ENCODE measurements at regions not wholly inside any gene's neighbourhood (a gene's known extent, or its start where the extent isn't known, plus 50 kb on each side); places are given as distances from the start of the nearest gene placed in this dataset.

DNA sequence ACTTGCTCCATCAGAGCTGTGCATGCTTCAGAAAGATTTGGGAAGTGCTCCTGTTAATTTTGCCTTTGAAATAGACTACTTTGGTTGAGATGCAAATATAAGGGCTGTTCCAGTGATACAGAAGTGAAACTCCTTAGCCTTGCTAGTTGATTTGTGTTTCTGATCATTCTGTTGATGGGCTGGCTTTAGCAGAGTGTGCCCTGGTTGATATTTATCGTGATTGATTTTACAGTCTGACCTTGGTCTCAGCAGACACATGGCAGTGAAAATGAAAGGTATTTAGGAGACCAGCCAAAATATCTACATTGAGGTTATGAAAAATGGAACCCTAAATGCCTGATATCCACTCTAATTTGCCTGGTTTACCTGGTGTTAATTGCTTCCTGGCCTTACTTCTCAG, 122.1 kb upstream of the CEP162 start:
- Histone ChIP-seq H3K4me1 (no peaks in the 10 kb centered on the region), H3K36me3 (replicated peaks) (no peaks in the 10 kb centered on the region), H3K9me3 (no peaks in the 10 kb centered on the region), H3K27me3 (ENCODE audit: low read depth) (peaks cover 3% of the 10 kb centered on the region; the same call in 1 of the 2 replicates), H3K4me3 (no peak overlapping the region)
- in situ Hi-C loops (cut with MboI; ENCODE audit: low sequenced_read_pairs) = no loop called here
- DNase-seq (ENCODE audit: low spot score in 2 of 2) = no peak

DNA sequence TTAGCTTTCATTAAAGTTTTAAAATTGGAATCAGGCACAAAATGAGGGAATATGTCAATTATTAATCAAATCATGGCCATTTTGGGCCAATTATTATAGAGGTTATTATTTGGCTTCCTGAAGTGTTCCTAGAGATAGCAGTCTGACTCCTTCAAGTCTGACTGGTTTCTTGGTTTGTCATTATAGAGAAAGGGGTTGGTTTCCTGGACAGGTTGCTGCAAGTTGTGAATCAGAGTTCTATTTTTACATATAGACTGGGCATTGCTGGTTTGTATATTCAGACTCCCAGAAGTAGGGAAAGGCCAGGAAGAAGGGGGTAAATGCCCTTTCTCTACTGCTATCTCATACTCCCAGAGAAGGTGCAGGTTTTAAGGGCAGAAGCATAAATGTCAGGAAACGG, 121.4 kb upstream of the CEP162 start:
- no peaks in the 10 kb centered on the region for H3K9me3 ChIP-seq
- in situ Hi-C loops (cut with MboI; ENCODE audit: low sequenced_read_pairs) = no loop called here
- no peak overlapping the region for H3K4me3 ChIP-seq
- DNase-seq (ENCODE audit: low spot score in 2 of 2) = no peak
- H3K36me3 ChIP-seq (replicated peaks) = no peaks in the 10 kb centered on the region
- H3K4me1 ChIP-seq = no peaks in the 10 kb centered on the region
- H3K27me3 ChIP-seq (ENCODE audit: low read depth) = peaks cover 3% of the 10 kb centered on the region; the same call in 1 of the 2 replicates

DNA sequence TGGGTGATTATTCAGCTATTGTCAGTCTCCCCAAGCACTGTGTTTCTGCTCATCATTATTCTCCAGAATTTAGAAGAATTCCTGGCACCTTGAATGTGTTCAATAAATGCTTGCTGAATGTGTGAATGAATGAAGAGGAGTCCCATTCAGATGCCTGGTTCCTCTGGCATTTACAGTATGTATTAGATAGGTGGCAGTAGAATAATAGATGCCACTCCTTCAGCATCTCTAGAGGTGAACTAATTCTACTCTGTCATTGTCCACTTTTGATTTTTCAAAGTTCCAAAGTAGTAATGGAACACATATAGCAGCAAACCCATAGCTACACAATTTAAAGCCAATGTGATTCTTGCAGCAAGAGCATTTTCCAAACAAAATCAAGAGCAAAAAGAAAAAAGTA, 118.9 kb upstream of the CEP162 start:
- Histone ChIP-seq H3K9me3 (no peaks in the 10 kb centered on the region), H3K4me1 (no peaks in the 10 kb centered on the region), H3K27me3 (ENCODE audit: low read depth) (no peaks in the 10 kb centered on the region), H3K36me3 (replicated peaks) (no peaks in the 10 kb centered on the region), H3K4me3 (no peak overlapping the region)
- DNase-seq (ENCODE audit: low spot score in 2 of 2) = no peak
- in situ Hi-C loops (cut with MboI; ENCODE audit: low sequenced_read_pairs) = no loop called here

DNA sequence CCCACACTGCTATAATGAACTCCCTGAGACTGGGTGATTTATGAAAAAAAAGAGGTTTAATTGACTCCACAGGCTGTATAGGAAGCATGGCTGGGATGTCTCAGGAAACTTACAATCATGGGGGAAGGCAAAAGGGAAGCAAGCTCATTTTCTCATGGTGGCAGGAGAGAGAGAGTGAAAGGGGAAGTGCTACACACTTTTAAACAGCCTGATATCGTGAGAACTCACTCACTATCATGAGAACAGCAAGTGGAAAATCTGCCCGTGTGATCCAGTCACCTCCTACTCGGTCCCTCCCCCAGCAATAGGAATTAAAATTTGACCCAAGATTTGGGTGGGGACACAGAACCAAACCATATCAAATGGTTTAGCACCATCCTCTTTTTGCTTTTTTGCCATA, 116.6 kb upstream of the CEP162 start:
- Histone ChIP-seq H3K4me3 (no peak overlapping the region), H3K27me3 (ENCODE audit: low read depth) (no peaks in the 10 kb centered on the region), H3K9me3 (no peaks in the 10 kb centered on the region), H3K4me1 (no peaks in the 10 kb centered on the region), H3K36me3 (replicated peaks) (no peaks in the 10 kb centered on the region)
- DNase-seq (ENCODE audit: low spot score in 2 of 2) = no peak
- in situ Hi-C loops (cut with MboI; ENCODE audit: low sequenced_read_pairs) = no loop called here

DNA sequence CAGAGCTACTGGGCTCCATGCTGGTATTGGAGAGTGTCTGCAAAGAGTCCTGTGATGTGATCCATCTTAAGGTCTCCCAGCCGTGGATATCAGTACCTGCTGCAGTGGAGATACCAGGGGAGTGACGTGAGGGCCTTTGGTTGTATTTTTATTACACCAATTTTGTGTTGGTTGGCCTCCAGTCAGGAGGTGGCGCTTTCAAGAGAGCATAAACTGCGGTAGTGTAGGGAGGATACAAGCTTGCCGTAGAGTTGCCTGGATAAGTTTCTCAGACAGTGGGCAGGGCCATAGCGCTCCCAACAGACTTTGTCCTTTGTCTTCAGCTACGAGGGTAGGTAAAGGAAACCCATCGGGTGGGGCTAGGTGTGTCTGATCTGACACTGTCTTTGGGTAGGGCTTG, 113.0 kb upstream of the CEP162 start:
- Histone ChIP-seq H3K9me3 (no peaks in the 10 kb centered on the region; the same call in 1 of the 2 replicates), H3K4me3 (no peak overlapping the region), H3K27me3 (ENCODE audit: low read depth) (no peaks in the 10 kb centered on the region), H3K4me1 (no peaks in the 10 kb centered on the region), H3K36me3 (replicated peaks) (no peaks in the 10 kb centered on the region)
- DNase-seq (ENCODE audit: low spot score in 2 of 2) = no peak
- in situ Hi-C loops (cut with MboI; ENCODE audit: low sequenced_read_pairs) = no loop called here

DNA sequence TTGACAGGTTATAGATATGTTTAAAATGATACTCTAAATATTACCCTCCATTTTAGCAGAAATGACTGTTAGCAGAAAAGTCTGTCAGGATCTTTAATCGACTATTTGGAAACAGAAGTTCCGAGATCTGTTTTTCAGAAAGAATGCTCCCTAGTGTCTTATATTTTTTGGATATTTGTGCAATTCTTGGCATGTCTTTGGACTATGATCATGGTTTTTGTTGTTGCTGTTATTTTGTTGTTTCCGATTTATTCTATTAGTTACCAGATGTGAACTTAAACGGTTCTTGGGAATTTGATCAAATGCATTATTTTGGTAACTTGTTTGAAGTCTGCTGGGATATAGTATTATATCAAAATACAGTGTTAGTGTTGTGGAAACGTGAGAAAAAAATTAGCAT, 106.4 kb upstream of the CEP162 start:
- in situ Hi-C loops (cut with MboI; ENCODE audit: low sequenced_read_pairs) = no loop called here

DNA sequence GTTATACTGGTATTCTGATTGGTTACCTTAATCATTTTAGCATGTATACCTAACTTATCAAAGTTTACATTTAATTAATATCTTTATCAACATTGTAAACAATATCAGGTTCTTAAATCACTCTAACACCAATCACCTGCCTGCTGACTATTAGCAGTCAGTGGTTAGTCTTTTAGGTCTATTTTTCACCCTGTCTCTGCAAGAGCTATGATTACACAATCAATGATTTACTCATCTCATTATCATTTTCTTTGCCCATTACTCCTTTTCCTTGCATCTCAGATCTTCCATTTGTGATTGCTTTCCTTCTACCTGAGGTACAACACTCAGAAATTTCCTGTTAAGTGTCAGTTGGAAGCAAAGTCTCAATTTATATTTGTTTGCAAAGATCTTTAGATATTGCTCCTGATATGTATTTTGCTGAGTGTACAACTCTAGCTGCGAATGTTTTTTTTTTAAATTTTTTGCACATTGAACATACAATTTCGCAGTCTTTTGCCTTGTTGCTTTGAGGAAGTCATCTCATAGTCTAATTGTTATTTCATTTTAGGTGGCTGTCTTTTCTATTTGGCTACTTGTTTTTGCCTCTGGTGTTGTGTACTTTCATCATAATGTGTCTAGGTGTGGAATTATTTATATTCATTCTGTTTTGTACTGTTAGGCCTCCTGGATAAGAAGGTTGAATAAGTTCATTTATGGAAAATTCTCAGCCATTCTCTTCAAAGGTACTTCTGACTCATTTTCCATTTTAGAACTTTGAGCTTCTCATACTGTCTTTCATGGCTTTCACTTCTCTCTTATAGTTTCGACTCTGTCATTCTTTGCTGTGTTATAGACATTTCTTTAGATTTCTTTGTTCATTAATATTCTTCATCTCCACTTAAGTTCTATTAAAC, 104.9 kb upstream of the CEP162 start:
- H3K4me1 ChIP-seq = no peaks in the 10 kb centered on the region
- H3K9me3 ChIP-seq = no peaks in the 10 kb centered on the region
- no peaks in the 10 kb centered on the region for H3K27me3 ChIP-seq (ENCODE audit: low read depth)
- in situ Hi-C loops (cut with MboI; ENCODE audit: low sequenced_read_pairs) = no loop called here
- no peak for DNase-seq (ENCODE audit: low spot score in 2 of 2)
- no peaks in the 10 kb centered on the region for H3K36me3 ChIP-seq (replicated peaks)
- H3K4me3 ChIP-seq = no peak overlapping the region

More for the DNA sequence above, 106.4 kb upstream of the CEP162 start:
- no peaks in the 10 kb centered on the region for H3K4me1 ChIP-seq
- H3K9me3 ChIP-seq = no peaks in the 10 kb centered on the region; the same call in 1 of the 2 replicates
- no peaks in the 10 kb centered on the region for H3K36me3 ChIP-seq (replicated peaks)
- no peak for DNase-seq (ENCODE audit: low spot score in 2 of 2)
- no peaks in the 10 kb centered on the region for H3K27me3 ChIP-seq (ENCODE audit: low read depth)
- no peak overlapping the region for H3K4me3 ChIP-seq

DNA sequence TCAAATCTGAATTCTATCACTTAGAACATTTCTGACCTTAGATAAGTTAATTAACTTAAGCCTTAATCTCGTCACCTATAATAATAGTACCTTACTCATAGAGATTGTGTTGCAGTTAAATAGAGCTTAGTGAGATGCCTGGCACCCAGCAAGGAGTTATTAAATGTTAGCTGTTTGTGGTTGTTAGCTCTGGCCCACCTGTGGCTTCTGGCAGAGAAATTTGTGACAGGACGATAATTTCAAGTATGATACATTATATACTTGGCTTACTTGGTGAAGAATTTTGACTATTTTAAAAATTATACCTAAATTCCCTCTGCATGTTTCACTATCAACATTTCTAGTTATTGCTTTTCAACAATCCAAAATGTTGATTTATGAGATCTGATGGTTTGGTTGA, 102.9 kb upstream of the CEP162 start:
- no peak for DNase-seq (ENCODE audit: low spot score in 2 of 2)
- H3K9me3 ChIP-seq = no peaks in the 10 kb centered on the region
- peaks cover 4% of the 10 kb centered on the region; the same call in 1 of the 2 replicates for H3K27me3 ChIP-seq (ENCODE audit: low read depth)
- H3K36me3 ChIP-seq (replicated peaks) = no peaks in the 10 kb centered on the region
- in situ Hi-C loops (cut with MboI; ENCODE audit: low sequenced_read_pairs) = no loop called here
- H3K4me3 ChIP-seq = no peak overlapping the region
- no peaks in the 10 kb centered on the region for H3K4me1 ChIP-seq

DNA sequence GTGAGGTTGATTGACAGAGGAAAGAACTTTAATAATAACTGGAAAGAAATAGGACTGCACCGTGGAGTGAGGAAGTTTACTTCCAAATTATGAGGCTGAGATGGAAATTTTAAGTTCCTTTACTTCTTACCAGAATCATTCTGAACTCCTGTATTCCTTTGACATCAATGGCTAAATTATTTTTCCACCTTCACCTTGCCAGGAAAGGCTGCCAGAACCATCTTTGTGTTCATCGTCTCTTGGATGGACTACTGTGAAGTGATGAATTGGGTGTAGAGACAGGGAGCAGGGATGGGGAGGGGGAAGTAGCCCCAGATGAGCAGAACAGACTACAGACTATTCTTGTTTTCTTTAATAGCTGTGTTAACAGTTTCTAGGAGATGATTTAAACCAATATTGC, 102.1 kb upstream of the CEP162 start:
- no peak overlapping the region for H3K4me3 ChIP-seq
- no peak for DNase-seq (ENCODE audit: low spot score in 2 of 2)
- peaks cover 4% of the 10 kb centered on the region; the same call in 1 of the 2 replicates for H3K27me3 ChIP-seq (ENCODE audit: low read depth)
- H3K36me3 ChIP-seq (replicated peaks) = no peaks in the 10 kb centered on the region
- in situ Hi-C loops (cut with MboI; ENCODE audit: low sequenced_read_pairs) = no loop called here
- H3K4me1 ChIP-seq = no peaks in the 10 kb centered on the region
- no peaks in the 10 kb centered on the region for H3K9me3 ChIP-seq

GRCh38 chr6:84329077-84329476, 101.6 kb upstream of the CEP162 start:
- Histone ChIP-seq H3K4me3 (no peak overlapping the region), H3K36me3 (replicated peaks) (no peaks in the 10 kb centered on the region), H3K27me3 (ENCODE audit: low read depth) (peaks cover 4% of the 10 kb centered on the region; the same call in 1 of the 2 replicates), H3K4me1 (no peaks in the 10 kb centered on the region), H3K9me3 (no peaks in the 10 kb centered on the region)
- peak in 1 of 2 experiments; percentile 30 for DNase-seq (ENCODE audit: low spot score in 2 of 2)
- in situ Hi-C loops (cut with MboI; ENCODE audit: low sequenced_read_pairs) = no loop called here

- H3K27me3 ChIP-seq (ENCODE audit: low read depth) = no peaks in the 10 kb centered on the region
- in situ Hi-C loops (cut with MboI; ENCODE audit: low sequenced_read_pairs) = no loop called here
- H3K9me3 ChIP-seq = no peaks in the 10 kb centered on the region
- no peak overlapping the region for H3K4me3 ChIP-seq
- H3K4me1 ChIP-seq = no peaks in the 10 kb centered on the region
- DNase-seq (ENCODE audit: low spot score in 2 of 2) = no peak
- no peaks in the 10 kb centered on the region for H3K36me3 ChIP-seq (replicated peaks)
Measured at GRCh38 chr6:84317463-84317862, 90.0 kb upstream of the CEP162 start.

DNA sequence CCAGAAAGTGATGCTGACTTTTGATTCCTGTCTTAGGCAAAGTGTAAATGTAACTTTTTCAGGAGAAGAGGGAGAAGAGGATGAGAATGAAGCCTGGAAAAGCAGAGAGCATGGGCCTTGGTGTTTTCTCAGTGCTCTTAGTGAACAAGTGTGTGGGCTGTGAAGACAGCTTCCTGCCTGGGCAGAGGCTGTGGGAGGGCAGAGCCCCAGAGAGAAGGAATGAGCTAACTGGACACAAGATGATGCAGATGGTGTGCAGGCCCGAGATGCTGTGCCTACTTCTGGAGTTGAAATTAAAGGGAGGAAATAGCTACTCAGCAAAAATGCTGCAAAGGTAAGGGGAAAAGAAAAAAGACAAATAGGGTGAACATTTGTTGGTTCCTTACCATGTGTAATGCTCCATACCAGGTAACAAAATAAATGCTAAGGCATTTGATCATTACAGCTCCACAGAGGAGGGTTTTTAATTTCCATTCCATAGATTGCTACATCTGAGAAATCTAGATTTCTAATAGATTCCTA, 87.0 kb upstream of the CEP162 start:
- in situ Hi-C loops (cut with MboI; ENCODE audit: low sequenced_read_pairs) = no loop called here
- Histone ChIP-seq H3K4me3 (no peak overlapping the region), H3K27me3 (ENCODE audit: low read depth) (no peaks in the 10 kb centered on the region), H3K9me3 (no peaks in the 10 kb centered on the region), H3K4me1 (no peaks in the 10 kb centered on the region), H3K36me3 (replicated peaks) (no peaks in the 10 kb centered on the region)
- no peak for DNase-seq (ENCODE audit: low spot score in 2 of 2)

DNA sequence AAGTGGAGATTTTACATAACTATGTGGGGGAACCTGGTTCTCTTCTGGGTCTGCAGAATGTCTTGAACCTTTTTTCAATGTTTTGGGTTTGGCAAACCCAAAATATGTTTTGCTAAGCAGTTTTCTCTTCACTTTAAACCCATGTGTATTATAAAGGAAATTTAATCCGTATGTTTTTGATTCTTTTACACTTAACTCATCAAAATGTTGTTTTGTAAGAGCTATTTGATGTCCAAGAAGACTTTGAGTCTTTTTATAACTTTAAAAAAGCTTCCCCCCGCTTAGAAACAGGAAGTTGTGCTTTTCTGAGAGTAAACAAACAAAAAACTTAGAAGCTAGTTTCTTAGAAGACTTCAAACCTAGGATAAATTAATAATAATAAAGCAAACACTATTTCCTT, 81.9 kb upstream of the CEP162 start:
- H3K4me1 ChIP-seq = no peaks in the 10 kb centered on the region
- no peaks in the 10 kb centered on the region for H3K9me3 ChIP-seq
- no peak overlapping the region for H3K4me3 ChIP-seq
- no peaks in the 10 kb centered on the region for H3K36me3 ChIP-seq (replicated peaks)
- no peaks in the 10 kb centered on the region; the same call in 1 of the 2 replicates for H3K27me3 ChIP-seq (ENCODE audit: low read depth)
- DNase-seq (ENCODE audit: low spot score in 2 of 2) = no peak
- in situ Hi-C loops (cut with MboI; ENCODE audit: low sequenced_read_pairs) = no loop called here

DNA sequence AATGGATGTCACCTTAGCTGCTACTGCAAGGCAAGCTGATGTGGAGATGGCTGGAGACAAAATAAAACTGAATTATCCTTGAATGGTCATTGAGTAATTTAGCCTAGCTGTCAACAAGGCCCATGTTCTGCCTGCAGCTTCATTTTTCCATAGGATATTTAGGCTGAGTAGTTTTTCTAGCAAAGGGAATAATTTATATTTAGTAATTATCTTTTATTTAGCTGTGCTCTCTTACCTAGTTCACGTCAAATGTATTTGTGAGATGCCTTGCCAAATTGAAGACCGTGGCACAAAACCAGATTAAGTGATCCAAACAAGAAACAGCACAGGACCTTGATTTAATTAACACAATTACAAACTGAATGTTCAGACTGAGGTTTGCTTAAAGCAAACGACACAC, 77.4 kb upstream of the CEP162 start:
- Histone ChIP-seq H3K4me3 (no peak overlapping the region), H3K9me3 (no peaks in the 10 kb centered on the region), H3K4me1 (no peaks in the 10 kb centered on the region), H3K27me3 (ENCODE audit: low read depth) (no peaks in the 10 kb centered on the region; the same call in 1 of the 2 replicates), H3K36me3 (replicated peaks) (no peaks in the 10 kb centered on the region)
- in situ Hi-C loops (cut with MboI; ENCODE audit: low sequenced_read_pairs) = no loop called here
- DNase-seq (ENCODE audit: low spot score in 2 of 2) = no peak
